ENCODE measurements at regions not wholly inside any gene's neighbourhood (a gene's known extent, or its start where the extent isn't known, plus 50 kb on each side); places are given as distances from the start of the nearest gene placed in this dataset.

- TF ChIP-seq REST (IDR thresholded peaks at IDR 0.05; ENCODE audit: borderline replicate concordance) (peak; percentile 81), REST (CRISPR knock-in tag; IDR thresholded peaks at IDR 0.05; ENCODE audit: low read depth) (no peak), GABPA (tag; conservative IDR thresholded peaks at IDR 0.05; ENCODE audit: low read depth) (peak; percentile 25; the same call in 1 of the 2 replicates), RBM22 (IDR thresholded peaks at IDR 0.05; ENCODE audit: low read depth, low read length, poor library complexity, severe bottlenecking) (no peak), PTRF (tag; IDR thresholded peaks at IDR 0.05) (no peak), ZNF431 (CRISPR knock-in tag; IDR thresholded peaks at IDR 0.05) (no peak)
Observed at GRCh38 chr11:15893080-15893492, 463.3 kb downstream of the SOX6 start (continued).
